H9 (cell line): ENCODE measurements at regions not wholly inside any gene's neighbourhood (a gene's known extent, or its start where the extent isn't known, plus 50 kb on each side); places are given as distances from the start of the nearest gene placed in this dataset.

Experiments used
- DNase-seq: peaks from one replicate; pipeline ENCODE4 v3.0.0-alpha.2; 2017
- H2AFZ ChIP-seq: one replicate; pipeline ENCODE4 v1.6.1; 2013; ENCODE audit warnings: mild to moderate bottlenecking, low read length, control low read depth, moderate library complexity
- H2AK5ac ChIP-seq: 2 replicates; pipeline ENCODE4 v1.6.1; 2013; ENCODE audit warnings: low read length, control low read depth, mixed read lengths; ENCODE audit not compliant: insufficient read length
- H2BK120ac ChIP-seq: one replicate; pipeline ENCODE4 v1.6.1; 2013; ENCODE audit warnings: low read depth, mild to moderate bottlenecking, low read length, control low read depth, inconsistent platforms; ENCODE audit not compliant: poor library complexity, severe bottlenecking
- H2BK12ac ChIP-seq: 2 replicates; pipeline ENCODE4 v1.6.1; 2013; ENCODE audit warnings: low read length, control low read depth, mixed read lengths, low read depth; ENCODE audit not compliant: insufficient read length
- H2BK15ac ChIP-seq: 2 replicates; pipeline ENCODE4 v1.6.1; 2013; ENCODE audit warnings: low read depth, low read length, control low read depth
- H2BK20ac ChIP-seq: one replicate; pipeline ENCODE4 v1.6.1; 2013; ENCODE audit warnings: low read depth, mild to moderate bottlenecking, low read length, control low read depth, inconsistent platforms; ENCODE audit not compliant: poor library complexity, severe bottlenecking
- H2BK5ac ChIP-seq: 2 replicates; pipeline ENCODE4 v1.6.1; 2013; ENCODE audit warnings: low read length, control low read depth, mixed read lengths; ENCODE audit not compliant: insufficient read length
- H3K14ac ChIP-seq: 2 replicates; pipeline ENCODE4 v1.6.1; 2013; ENCODE audit warnings: low read length, control low read depth; ENCODE audit not compliant: insufficient read depth
- H3K18ac ChIP-seq: 2 replicates; pipeline ENCODE4 v1.6.1; 2013; ENCODE audit warnings: low read depth, mild to moderate bottlenecking, mixed read lengths, low read length, control low read depth; ENCODE audit not compliant: insufficient read length
- H3K23ac ChIP-seq: 2 replicates; pipeline ENCODE4 v1.6.1; 2013; ENCODE audit warnings: low read length, control low read depth, mixed read lengths, low read depth; ENCODE audit not compliant: insufficient read length
- H3K23me2 ChIP-seq: 2 replicates; pipeline ENCODE4 v1.6.1; 2013; ENCODE audit warnings: low read depth, mild to moderate bottlenecking, mixed read lengths, low read length, control low read depth; ENCODE audit not compliant: insufficient read length, poor library complexity, severe bottlenecking
- H3K27ac ChIP-seq: 2 replicates; pipeline ENCODE4 v1.5.1; 2013; ENCODE audit warnings: low read length, control low read depth, mixed read lengths, low read depth; ENCODE audit not compliant: insufficient read length
- H3K27me3 ChIP-seq: 2 replicates; pipeline ENCODE4 v1.6.1; 2013; ENCODE audit warnings: low read length, control low read depth, inconsistent platforms; ENCODE audit not compliant: insufficient read depth
- H3K4ac ChIP-seq: 2 replicates; pipeline ENCODE4 v1.6.1; 2013; ENCODE audit warnings: low read depth, mild to moderate bottlenecking, control low read depth, inconsistent platforms, low read length, moderate library complexity
- H3K4me1 ChIP-seq: 2 replicates; pipeline ENCODE4 v1.6.1; 2013; ENCODE audit warnings: low read length, control low read depth, inconsistent platforms; ENCODE audit not compliant: insufficient read depth
- H3K4me2 ChIP-seq: 2 replicates; pipeline ENCODE4 v1.6.1; 2013; ENCODE audit warnings: low read length, control low read depth, mixed read lengths; ENCODE audit not compliant: insufficient read length, insufficient read depth
- H3K56ac ChIP-seq: 2 replicates; pipeline ENCODE4 v1.6.1; 2013; ENCODE audit warnings: low read depth, mild to moderate bottlenecking, mixed read lengths, low read length, control low read depth; ENCODE audit not compliant: insufficient read length
- H3K79me1 ChIP-seq: 2 replicates; pipeline ENCODE4 v1.6.1; 2013; ENCODE audit warnings: low read depth, mild to moderate bottlenecking, moderate library complexity, low read length, control low read depth, inconsistent platforms; ENCODE audit not compliant: insufficient read depth, poor library complexity, severe bottlenecking
- H3K79me2 ChIP-seq: 2 replicates; pipeline ENCODE4 v1.6.1; 2013; ENCODE audit warnings: low read length, control low read depth, inconsistent platforms; ENCODE audit not compliant: insufficient read depth
- H3K9ac ChIP-seq: 2 replicates; pipeline ENCODE4 v1.6.1; 2013; ENCODE audit warnings: low read length, control low read depth, mixed read lengths; ENCODE audit not compliant: insufficient read length; ENCODE audit errors: extremely low read depth
- H3K9me3 ChIP-seq: one replicate; pipeline ENCODE4 v1.6.1; 2013; ENCODE audit warnings: low read depth, low read length, inconsistent platforms; ENCODE audit not compliant: control insufficient read depth
- H3T11ph ChIP-seq: one replicate; pipeline ENCODE4 v1.6.1; 2013; ENCODE audit warnings: mild to moderate bottlenecking, low read length, control low read depth, inconsistent platforms
- H4K20me1 ChIP-seq: one replicate; pipeline ENCODE4 v1.6.1; 2013; ENCODE audit not compliant: control insufficient read depth, insufficient read length, insufficient read depth
- H4K5ac ChIP-seq: 2 replicates; pipeline ENCODE4 v1.6.1; 2013; ENCODE audit warnings: low read depth, mild to moderate bottlenecking, mixed read lengths, low read length, control low read depth; ENCODE audit not compliant: insufficient read length
- H4K8ac ChIP-seq: replicated peaks from 2 replicates; pipeline ENCODE4 v1.6.1; 2013; ENCODE audit warnings: low read length, control low read depth, mixed read lengths, low read depth; ENCODE audit not compliant: insufficient read length
- H4K91ac ChIP-seq: 2 replicates; pipeline ENCODE4 v1.6.1; 2013; ENCODE audit warnings: low read depth, mild to moderate bottlenecking, moderate library complexity, mixed read lengths, low read length, control low read depth; ENCODE audit not compliant: insufficient read length
- H3K27ac Mint-ChIP-seq, 3 experiments: 2 replicates in 2 of 3; 3 replicates in 1 of 3; pipeline ENCODE4 v1.8.0; 2020 to 2021; ENCODE audit warnings: mixed read lengths in 3 of 3, mild to moderate bottlenecking in 1 of 3, moderate library complexity in 1 of 3
- H3K27me3 Mint-ChIP-seq: 2 replicates; pipeline ENCODE4 v1.8.0; 2021; ENCODE audit warnings: low read depth, mild to moderate bottlenecking, moderate library complexity, mixed read lengths
- H3K36me3 Mint-ChIP-seq, 3 experiments: 2 replicates in 2 of 3; 3 replicates in 1 of 3; pipeline ENCODE4 v1.8.0; 2020 to 2021; ENCODE audit warnings: low read depth in 3 of 3, mixed read lengths in 3 of 3; ENCODE audit not compliant: insufficient read depth in 1 of 3
- H3K4me1 Mint-ChIP-seq, 2 experiments: 2 replicates each; pipeline ENCODE4 v1.8.0; 2020; ENCODE audit warnings: mixed read lengths in 2 of 2
- H3K4me3 Mint-ChIP-seq, 2 experiments: 2 replicates in 1 of 2; 3 replicates in 1 of 2; pipeline ENCODE4 v1.8.0; 2020 to 2021; ENCODE audit warnings: mild to moderate bottlenecking in 2 of 2, mixed read lengths in 2 of 2, moderate library complexity in 1 of 2
- H3K9me3 Mint-ChIP-seq, 2 experiments: 2 replicates in 1 of 2; 3 replicates in 1 of 2; pipeline ENCODE4 v1.8.0; 2020; ENCODE audit warnings: mild to moderate bottlenecking in 2 of 2, mixed read lengths in 2 of 2, moderate library complexity in 1 of 2
- WGBS: extraction: QIAGEN DNeasy Blood & Tissue Kit; methylation state at CpG from one replicate; pipeline ENCODE4 v1.1.7; 2013; ENCODE audit warnings: missing lambda C conversion rate, low lambda C conversion rate, mixed read lengths; ENCODE audit not compliant: insufficient read length; ENCODE audit errors: extremely low coverage; 5-methylcytosine and 5-hydroxymethylcytosine counted together
- TF ChIP-seq, protein P1 (sequence below): fragments of 200-600 bp; sonication (generic); conservative IDR thresholded peaks from 3 replicates; pipeline ENCODE4 v1.8.0; 2021; ENCODE audit warnings: antibody characterized with exemption, mild to moderate bottlenecking

DNA sequence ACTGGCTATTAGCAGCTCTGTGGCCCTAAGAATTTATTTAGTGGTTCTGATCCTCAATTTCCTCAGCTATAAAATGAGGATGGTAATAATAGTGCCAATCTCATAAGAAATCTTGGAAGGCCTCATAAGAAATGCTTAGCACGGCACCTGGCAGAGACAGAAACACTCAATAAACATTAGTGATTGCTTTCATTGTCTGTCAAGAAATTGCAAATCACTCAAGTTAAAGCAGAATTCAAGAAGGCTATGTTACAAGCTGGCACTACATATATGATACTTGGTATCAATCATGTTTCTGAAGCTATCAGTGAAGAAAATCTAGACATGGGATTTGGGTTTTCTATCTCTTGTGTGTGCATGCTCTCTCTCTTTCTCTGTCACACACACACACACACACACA, 267.7 kb upstream of the KCNIP4 start:
- no peaks in the 10 kb centered on the region for H4K20me1 ChIP-seq
- Mint-ChIP-seq H3K27ac (no peak overlapping the region), H3K9me3 (no peaks in the 10 kb centered on the region), H3K36me3 (no peaks in the 10 kb centered on the region), H3K4me1 (no peaks in the 10 kb centered on the region), H3K4me3 (no peak overlapping the region), H3K27me3 (no peaks in the 10 kb centered on the region)
- DNase-seq, result no peak
- H2AFZ ChIP-seq, result no peak overlapping the region
- WGBS, result no CpG with 5 or more reads among the region's 1 CpG
- no peak overlapping the region for H2BK15ac ChIP-seq
- H3K4ac ChIP-seq, result no peak overlapping the region
- H3K18ac ChIP-seq, result no peak overlapping the region
- no peaks in the 10 kb centered on the region for H3K4me1 ChIP-seq
- H2BK20ac ChIP-seq, result no peak overlapping the region
- H2BK5ac ChIP-seq, result no peak overlapping the region
- H3K23me2 ChIP-seq, result no peaks in the 10 kb centered on the region
- TF ChIP-seq, protein P1, sequence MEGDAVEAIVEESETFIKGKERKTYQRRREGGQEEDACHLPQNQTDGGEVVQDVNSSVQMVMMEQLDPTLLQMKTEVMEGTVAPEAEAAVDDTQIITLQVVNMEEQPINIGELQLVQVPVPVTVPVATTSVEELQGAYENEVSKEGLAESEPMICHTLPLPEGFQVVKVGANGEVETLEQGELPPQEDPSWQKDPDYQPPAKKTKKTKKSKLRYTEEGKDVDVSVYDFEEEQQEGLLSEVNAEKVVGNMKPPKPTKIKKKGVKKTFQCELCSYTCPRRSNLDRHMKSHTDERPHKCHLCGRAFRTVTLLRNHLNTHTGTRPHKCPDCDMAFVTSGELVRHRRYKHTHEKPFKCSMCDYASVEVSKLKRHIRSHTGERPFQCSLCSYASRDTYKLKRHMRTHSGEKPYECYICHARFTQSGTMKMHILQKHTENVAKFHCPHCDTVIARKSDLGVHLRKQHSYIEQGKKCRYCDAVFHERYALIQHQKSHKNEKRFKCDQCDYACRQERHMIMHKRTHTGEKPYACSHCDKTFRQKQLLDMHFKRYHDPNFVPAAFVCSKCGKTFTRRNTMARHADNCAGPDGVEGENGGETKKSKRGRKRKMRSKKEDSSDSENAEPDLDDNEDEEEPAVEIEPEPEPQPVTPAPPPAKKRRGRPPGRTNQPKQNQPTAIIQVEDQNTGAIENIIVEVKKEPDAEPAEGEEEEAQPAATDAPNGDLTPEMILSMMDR, result no peak
- H4K8ac ChIP-seq, result no peak overlapping the region
- no peak overlapping the region for H2BK120ac ChIP-seq
- no peak overlapping the region for H3K56ac ChIP-seq
- H4K91ac ChIP-seq, result no peak overlapping the region
- no peak overlapping the region for H2AK5ac ChIP-seq
- no peak overlapping the region for H3T11ph ChIP-seq
- no peak overlapping the region for H3K9ac ChIP-seq
- no peak overlapping the region for H3K27ac ChIP-seq
- H3K27me3 ChIP-seq, result no peaks in the 10 kb centered on the region
- no peaks in the 10 kb centered on the region for H3K79me2 ChIP-seq
- H3K9me3 ChIP-seq, result no peaks in the 10 kb centered on the region
- H3K23ac ChIP-seq, result no peak overlapping the region
- H4K5ac ChIP-seq, result no peak overlapping the region
- no peak overlapping the region for H2BK12ac ChIP-seq
- H3K4me2 ChIP-seq, result no peak overlapping the region
- no peak overlapping the region for H3K14ac ChIP-seq
- H3K79me1 ChIP-seq, result no peaks in the 10 kb centered on the region
